Lung microvascular endothelial cell (primary cell): ENCODE measurements at regions not wholly inside any gene's neighbourhood (a gene's known extent, or its start where the extent isn't known, plus 50 kb on each side); places are given as distances from the start of the nearest gene placed in this dataset.
"Not testable (repeated sequence)": the region's sequence is repeated elsewhere in the genome, so short reads cannot be mapped to it uniquely, and the experiment has no call there.

Experiments
- DNase-seq, 2 donors: peaks; one replicate each; pipeline versions ENCODE4 v3.0.0 to v3.0.0-alpha.2; 2010; ENCODE audit warnings: low read depth in 2 of 2

- no peak for DNase-seq
Measured at GRCh38 chr10:131363416-131363815, 51.9 kb upstream of the TCERG1L start.

GRCh38 chr10:131371571-131371970 lies 60.0 kb upstream of the TCERG1L start:
- DNase-seq = no peak

- no peak for DNase-seq
Measured at GRCh38 chr10:131381576-131381975, 70.1 kb upstream of the TCERG1L start.

- not testable (repeated sequence) for DNase-seq
Measured at GRCh38 chr10:131385161-131385872, 73.8 kb upstream of the TCERG1L start.

- DNase-seq = no peak
Measured at GRCh38 chr10:131387018-131387529, 75.6 kb upstream of the TCERG1L start.

DNA sequence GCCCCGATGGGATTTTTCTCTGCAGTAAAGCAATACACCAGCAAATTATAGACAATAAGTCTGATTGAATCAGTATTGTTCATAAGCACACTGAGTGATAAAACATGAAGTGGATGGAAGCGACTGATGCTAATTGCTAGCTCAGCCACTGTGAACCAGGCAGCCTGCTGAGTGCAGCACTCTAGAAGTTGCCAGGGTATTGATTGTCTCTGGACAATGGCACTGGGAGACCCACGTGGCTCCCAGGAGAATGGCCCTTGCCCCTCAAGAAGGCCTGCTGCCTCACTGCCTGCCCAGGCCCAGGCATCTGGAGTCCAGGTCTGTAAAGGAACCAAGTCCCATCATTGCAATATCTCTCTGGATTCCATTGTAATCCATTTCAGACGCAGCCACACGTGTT lies 80.4 kb upstream of the TCERG1L start:
- no peak for DNase-seq

GRCh38 chr10:131396121-131397050 lies 84.9 kb upstream of the TCERG1L start:
- no peak for DNase-seq

DNA sequence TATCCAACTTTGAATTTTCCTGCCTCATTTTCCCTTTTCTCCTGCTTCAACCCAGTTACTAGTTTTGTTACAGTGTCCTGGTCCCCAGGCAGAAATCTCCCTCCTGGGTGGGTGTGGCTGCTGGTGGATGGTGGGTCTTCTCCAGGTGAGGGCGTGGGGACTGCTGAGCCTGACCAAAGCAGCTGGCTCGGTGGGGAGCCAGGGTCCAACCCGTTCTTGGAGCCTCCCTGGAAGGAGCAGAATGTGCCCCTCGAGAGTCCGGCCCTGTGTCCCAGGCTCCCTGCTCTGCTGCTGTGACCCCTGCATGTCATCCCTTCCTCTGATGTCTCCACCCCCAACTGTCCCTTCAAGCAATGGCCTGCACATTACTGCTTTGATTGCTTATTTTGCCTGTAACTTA lies 86.6 kb upstream of the TCERG1L start:
- DNase-seq = no peak

- DNase-seq = no peak
Measured at GRCh38 chr10:131399981-131400380, 88.5 kb upstream of the TCERG1L start.

- no peak for DNase-seq
Measured at GRCh38 chr10:131400513-131400912, 89.0 kb upstream of the TCERG1L start.

- DNase-seq = no peak
Measured at GRCh38 chr10:131402771-131403650, 91.5 kb upstream of the TCERG1L start.

DNA sequence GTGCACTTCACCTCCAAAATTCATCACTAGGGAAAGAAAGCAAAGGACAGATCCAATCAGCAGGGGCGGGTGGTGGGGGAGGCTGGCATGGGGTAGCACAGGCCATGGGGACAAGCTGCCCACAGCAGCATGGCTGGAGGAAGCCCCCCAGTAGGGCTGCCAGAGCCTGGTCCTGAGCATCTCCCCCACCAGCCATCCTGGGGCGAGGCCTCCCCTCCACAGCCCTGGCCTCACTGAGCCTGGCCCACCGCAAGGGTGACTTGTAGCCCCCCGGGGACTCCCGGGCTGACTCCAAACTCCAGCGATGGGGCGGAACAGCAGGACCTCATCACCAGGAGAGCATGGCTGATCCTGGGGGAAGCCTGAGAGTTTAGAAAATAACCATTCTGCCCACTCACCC lies 92.4 kb upstream of the TCERG1L start:
- no peak for DNase-seq

- DNase-seq = no peak
Measured at GRCh38 chr10:131404886-131405285, 93.4 kb upstream of the TCERG1L start.

DNA sequence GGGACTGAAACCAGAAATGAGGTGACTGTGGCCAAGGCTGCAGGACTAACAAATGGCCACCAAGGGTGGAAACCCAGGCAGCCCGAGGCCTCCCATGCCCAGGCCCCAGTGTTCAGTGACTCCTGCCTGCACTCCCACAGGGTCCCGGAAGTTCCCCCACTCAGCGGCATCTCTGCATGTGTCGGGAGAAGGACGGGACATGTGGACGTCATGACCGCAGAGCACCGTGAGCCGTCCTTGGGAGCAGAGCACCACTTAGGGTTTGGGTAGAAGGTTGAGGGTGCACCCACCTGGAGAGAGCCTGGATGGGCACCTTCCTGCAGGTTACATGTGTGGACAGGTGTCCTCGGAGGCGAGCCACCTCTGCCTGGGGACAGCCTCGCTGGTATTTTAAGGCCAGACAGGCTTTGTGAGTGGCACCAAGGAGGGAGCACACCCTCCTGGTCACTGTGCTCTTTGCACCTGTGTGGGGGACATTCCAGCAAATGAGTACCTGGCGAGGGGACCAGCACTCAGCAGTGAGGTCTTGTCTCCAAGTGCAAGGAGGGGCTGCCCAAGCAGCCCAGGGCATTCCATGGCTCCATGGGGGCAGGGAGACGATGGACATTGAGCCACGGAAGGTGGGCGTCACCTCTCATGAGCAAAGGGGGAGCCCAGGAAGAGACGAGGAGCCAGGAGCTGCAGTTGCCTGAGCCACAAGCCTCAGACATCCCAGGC lies 95.3 kb upstream of the TCERG1L start:
- DNase-seq = no peak

GRCh38 chr10:131418681-131419080 lies 107.2 kb upstream of the TCERG1L start:
- DNase-seq = no peak

DNA sequence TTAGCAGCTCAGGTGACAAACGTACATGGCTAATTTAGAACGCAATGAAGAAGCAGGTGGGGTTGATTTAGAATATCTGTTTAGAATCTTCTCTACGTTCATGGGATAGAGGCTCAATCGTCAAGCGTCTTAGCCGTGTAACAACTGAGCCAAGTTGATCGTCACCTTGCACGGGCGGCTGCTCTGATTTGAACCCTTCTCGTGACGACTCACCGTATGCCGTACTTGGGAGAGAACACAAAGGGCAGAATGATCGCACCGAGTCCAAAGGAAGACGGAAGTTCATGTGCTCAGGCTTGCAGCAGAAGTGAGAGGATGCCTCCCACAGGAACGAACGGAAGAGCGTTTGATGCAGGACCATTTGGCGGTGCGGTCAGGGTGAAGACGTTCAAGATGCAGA lies 108.3 kb upstream of the TCERG1L start:
- DNase-seq = no peak

GRCh38 chr10:131420867-131421266 lies 109.3 kb upstream of the TCERG1L start:
- DNase-seq = no peak

DNA sequence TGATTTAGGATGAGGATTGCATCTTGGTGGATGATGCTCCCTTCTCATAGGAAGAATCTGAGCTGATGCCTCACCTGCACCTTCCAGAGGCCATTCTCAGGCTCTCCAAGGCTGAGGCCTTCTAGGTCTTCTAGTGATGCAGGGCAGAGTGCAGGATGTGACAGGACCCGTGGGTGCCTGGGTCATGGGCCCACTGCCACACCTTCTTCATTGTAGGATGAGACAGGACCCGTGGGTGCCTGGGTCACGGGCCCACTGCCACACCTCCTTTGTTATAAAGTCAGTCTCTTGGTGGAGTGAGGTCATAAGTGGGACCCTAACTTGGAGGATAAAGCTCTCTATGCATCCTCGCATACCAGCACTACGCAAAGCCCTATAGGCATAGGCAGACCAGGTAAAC lies 109.9 kb upstream of the TCERG1L start:
- DNase-seq = no peak

GRCh38 chr10:131422731-131423130 lies 111.2 kb upstream of the TCERG1L start:
- DNase-seq = no peak

DNA sequence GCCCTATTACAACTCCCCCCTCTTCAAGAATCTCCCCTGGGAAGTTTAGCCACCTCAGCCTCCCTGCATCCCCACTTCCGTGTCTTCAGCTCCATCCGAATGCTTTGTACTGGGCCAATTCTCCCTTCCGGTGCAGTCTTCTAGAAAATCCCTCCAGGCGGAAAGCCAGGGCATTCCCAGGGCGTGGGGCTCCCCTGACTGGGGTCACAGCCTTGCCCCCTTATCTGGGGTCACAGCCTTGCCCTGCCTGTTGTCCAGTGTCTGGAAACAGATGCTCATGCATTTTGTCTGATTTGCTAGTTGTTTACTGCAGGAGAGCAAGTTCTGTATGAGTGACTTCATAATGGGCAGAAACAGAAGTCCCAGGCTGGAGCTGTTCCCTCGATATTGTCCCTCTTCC lies 112.5 kb upstream of the TCERG1L start:
- DNase-seq = no peak
